ENCODE measurements at regions not wholly inside any gene's neighbourhood (a gene's known extent, or its start where the extent isn't known, plus 50 kb on each side); places are given as distances from the start of the nearest gene placed in this dataset.

- TF ChIP-seq CTCF (IDR thresholded peaks at IDR 0.05; ENCODE audit: low read depth, low read length) (no peak), MAX (IDR thresholded peaks at IDR 0.05; ENCODE audit: low read depth, low read length) (no peak), MYC (IDR thresholded peaks at IDR 0.05; ENCODE audit: low read depth, low read length) (no peak), POLR2A (IDR thresholded peaks at IDR 0.05; ENCODE audit: extremely low read depth, insufficient read length) (no peak)
- peak; percentile 35 for DNase-seq (ENCODE audit: low read depth)
- H3K4me3 ChIP-seq (ENCODE audit: low read depth, low read length): no peak overlapping the region
Measured at GRCh38 chr11:134599299-134599771, 187.3 kb upstream of the B3GAT1 start.

GRCh38 chr11:134598368-134598767 is 186.3 kb upstream of the B3GAT1 start:
- no peak for DNase-seq (ENCODE audit: low read depth)
- H3K4me3 ChIP-seq (ENCODE audit: low read depth, low read length): no peak overlapping the region
- TF ChIP-seq MYC (IDR thresholded peaks at IDR 0.05; ENCODE audit: low read depth, low read length) (no peak), CTCF (IDR thresholded peaks at IDR 0.05; ENCODE audit: low read depth, low read length) (no peak), POLR2A (IDR thresholded peaks at IDR 0.05; ENCODE audit: extremely low read depth, insufficient read length) (no peak), MAX (IDR thresholded peaks at IDR 0.05; ENCODE audit: low read depth, low read length) (no peak)

GRCh38 chr11:134597452-134597851 is 185.4 kb upstream of the B3GAT1 start:
- no peak overlapping the region for H3K4me3 ChIP-seq (ENCODE audit: low read depth, low read length)
- TF ChIP-seq MYC (IDR thresholded peaks at IDR 0.05; ENCODE audit: low read depth, low read length): no peak
- TF ChIP-seq POLR2A (IDR thresholded peaks at IDR 0.05; ENCODE audit: extremely low read depth, insufficient read length): no peak
- TF ChIP-seq MAX (IDR thresholded peaks at IDR 0.05; ENCODE audit: low read depth, low read length): no peak
- no peak for TF ChIP-seq CTCF (IDR thresholded peaks at IDR 0.05; ENCODE audit: low read depth, low read length)
- DNase-seq (ENCODE audit: low read depth): no peak

GRCh38 chr11:134596404-134596803 is 184.4 kb upstream of the B3GAT1 start:
- DNase-seq (ENCODE audit: low read depth): no peak
- TF ChIP-seq POLR2A (IDR thresholded peaks at IDR 0.05; ENCODE audit: extremely low read depth, insufficient read length): no peak
- no peak for TF ChIP-seq MYC (IDR thresholded peaks at IDR 0.05; ENCODE audit: low read depth, low read length)
- TF ChIP-seq MAX (IDR thresholded peaks at IDR 0.05; ENCODE audit: low read depth, low read length): no peak
- no peak for TF ChIP-seq CTCF (IDR thresholded peaks at IDR 0.05; ENCODE audit: low read depth, low read length)
- H3K4me3 ChIP-seq (ENCODE audit: low read depth, low read length): no peak overlapping the region

GRCh38 chr11:134592391-134592990 is 180.4 kb upstream of the B3GAT1 start:
- no peak overlapping the region for H3K4me3 ChIP-seq (ENCODE audit: low read depth, low read length)
- peak; percentile 68 for DNase-seq (ENCODE audit: low read depth)
- TF ChIP-seq MYC (IDR thresholded peaks at IDR 0.05; ENCODE audit: low read depth, low read length): no peak
- no peak for TF ChIP-seq MAX (IDR thresholded peaks at IDR 0.05; ENCODE audit: low read depth, low read length)
- peak; percentile 92 for TF ChIP-seq CTCF (IDR thresholded peaks at IDR 0.05; ENCODE audit: low read depth, low read length)
- TF ChIP-seq POLR2A (IDR thresholded peaks at IDR 0.05; ENCODE audit: extremely low read depth, insufficient read length): no peak

All from NB4 (cell line).